Neural cell (in vitro differentiated cells): ENCODE measurements at regions not wholly inside any gene's neighbourhood (a gene's known extent, or its start where the extent isn't known, plus 50 kb on each side); places are given as distances from the start of the nearest gene placed in this dataset.

ENCODE experiments used
- H2AFZ ChIP-seq: fragments of 200-600, 300-800 bp; sonication (generic), shearing (Covaris generic); 2 replicates; pipeline ENCODE4 v1.6.0; 2014; ENCODE audit warnings: low read depth, mild to moderate bottlenecking, antibody characterized with exemption, low read length, moderate library complexity
- H3F3A ChIP-seq: fragments of 200-600 bp; shearing (Covaris generic); 2 replicates; pipeline ENCODE4 v1.6.1; 2016; ENCODE audit warnings: mild to moderate bottlenecking, moderate library complexity, mixed read lengths, antibody characterized with exemption, low read length; ENCODE audit not compliant: insufficient read depth, poor library complexity, severe bottlenecking
- H3K27ac ChIP-seq: fragments of 200-600, 300-800 bp; sonication (generic), shearing (Covaris generic); 2 replicates; pipeline ENCODE4 v1.5.1; 2014; ENCODE audit warnings: mild to moderate bottlenecking, low read length, moderate library complexity
- H3K27me3 ChIP-seq: fragments of 300-800, 200-600 bp; sonication (generic), shearing (Covaris generic); 2 replicates; pipeline ENCODE4 v1.6.0; 2014; ENCODE audit warnings: mild to moderate bottlenecking, low read depth, low read length, moderate library complexity; ENCODE audit not compliant: insufficient read depth
- H3K36me3 ChIP-seq: fragments of 300-800, 200-600 bp; sonication (generic), shearing (Covaris generic); 2 replicates; pipeline ENCODE4 v1.5.1; 2014; ENCODE audit warnings: mild to moderate bottlenecking, antibody characterized with exemption, low read length, moderate library complexity; ENCODE audit not compliant: insufficient read depth
- H3K4me2 ChIP-seq: fragments of 300-800, 200-600 bp; sonication (generic), shearing (Covaris generic); 2 replicates; pipeline ENCODE4 v1.6.0; 2014; ENCODE audit warnings: mild to moderate bottlenecking, low read length
- H3K4me3 ChIP-seq: fragments of 300-800, 200-600 bp; sonication (generic), shearing (Covaris generic); 2 replicates; pipeline ENCODE4 v1.5.1; 2014; ENCODE audit warnings: mild to moderate bottlenecking, low read length, moderate library complexity
- H3K79me2 ChIP-seq: fragments of 200-600 bp; shearing (Covaris generic); replicated peaks from 2 replicates; pipeline ENCODE4 v1.6.0; 2014; ENCODE audit warnings: mild to moderate bottlenecking, low read length, moderate library complexity; ENCODE audit not compliant: insufficient read depth
- H3K9ac ChIP-seq: fragments of 300-800, 200-600 bp; sonication (generic), shearing (Covaris generic); 2 replicates; pipeline ENCODE4 v1.6.1; 2016; ENCODE audit warnings: mild to moderate bottlenecking, low read length, mixed read lengths
- H3K9me2 ChIP-seq: fragments of 200-600 bp; shearing (Covaris generic); 2 replicates; pipeline ENCODE4 v1.6.1; 2016; ENCODE audit warnings: mild to moderate bottlenecking, low read length, mixed read lengths; ENCODE audit not compliant: insufficient read depth
- H3K9me3 ChIP-seq: fragments of 200-600, 300-800 bp; sonication (generic), shearing (Covaris generic); 2 replicates; pipeline ENCODE4 v1.6.1; 2016; ENCODE audit warnings: mild to moderate bottlenecking, mixed run types, low read length, moderate library complexity, mixed read lengths
- H4K20me1 ChIP-seq: fragments of 200-600 bp; shearing (Covaris generic); 2 replicates; pipeline ENCODE4 v1.6.1; 2016; ENCODE audit warnings: mild to moderate bottlenecking, mixed run types; ENCODE audit not compliant: insufficient read depth
- CTCF ChIP-seq: fragments of 450-650 bp; IDR thresholded peaks from 2 replicates; pipeline ENCODE4 v1.5.1; 2014; ENCODE audit warnings: antibody characterized with exemption, mild to moderate bottlenecking, moderate library complexity; ENCODE audit not compliant: poor library complexity, severe bottlenecking
- EP300 ChIP-seq: fragments of 450-650 bp; conservative IDR thresholded peaks from 2 replicates; pipeline ENCODE4 v1.6.1; 2014; ENCODE audit warnings: antibody characterized with exemption, mild to moderate bottlenecking, moderate library complexity; ENCODE audit not compliant: poor library complexity, severe bottlenecking
- EZH2 ChIP-seq: fragments of 200-600, 300-800 bp; shearing (Covaris generic), sonication (generic); IDR thresholded peaks from 2 replicates; pipeline ENCODE4 v1.6.1; 2014; ENCODE audit warnings: antibody characterized with exemption, low read length, borderline replicate concordance, mild to moderate bottlenecking; ENCODE audit not compliant: insufficient read depth, poor library complexity, severe bottlenecking
- MXI1 ChIP-seq: fragments of 450-650 bp; conservative IDR thresholded peaks from 2 replicates; pipeline ENCODE4 v1.6.1; 2014; ENCODE audit warnings: antibody characterized with exemption, mild to moderate bottlenecking; ENCODE audit not compliant: poor library complexity, severe bottlenecking
- POLR2AphosphoS5 ChIP-seq: IDR thresholded peaks from 2 replicates; pipeline ENCODE4 v1.6.1; 2012
- RAD21 ChIP-seq: fragments of 450-650 bp; conservative IDR thresholded peaks from 2 replicates; pipeline ENCODE4 v1.6.1; 2014; ENCODE audit warnings: antibody characterized with exemption, mild to moderate bottlenecking, moderate library complexity
- REST ChIP-seq: IDR thresholded peaks from 2 replicates; pipeline ENCODE4 v1.6.1; 2012; ENCODE audit warnings: borderline replicate concordance
- SMC3 ChIP-seq: fragments of 450-650 bp; conservative IDR thresholded peaks from 2 replicates; pipeline ENCODE4 v1.6.1; 2014; ENCODE audit warnings: antibody characterized with exemption, mild to moderate bottlenecking, moderate library complexity; ENCODE audit not compliant: poor library complexity
- TAF1 ChIP-seq: IDR thresholded peaks from 2 replicates; pipeline ENCODE4 v1.6.1; 2012; ENCODE audit warnings: low read depth

- Histone ChIP-seq H2AFZ (no peak overlapping the region), H3K27ac (no peak overlapping the region), H3K9ac (no peak overlapping the region), H3K36me3 (no peaks in the 10 kb centered on the region), H3F3A (no peaks in the 10 kb centered on the region), H3K79me2 (no peaks in the 10 kb centered on the region), H3K4me3 (no peak overlapping the region), H3K27me3 (no peaks in the 10 kb centered on the region), H4K20me1 (no peaks in the 10 kb centered on the region), H3K9me3 (no peaks in the 10 kb centered on the region), H3K4me2 (no peak overlapping the region), H3K9me2 (no peaks in the 10 kb centered on the region)
- TF ChIP-seq CTCF, result no peak
- no peak for TF ChIP-seq EP300
- no peak for TF ChIP-seq MXI1
- TF ChIP-seq POLR2AphosphoS5, result no peak
- no peak for TF ChIP-seq RAD21
- TF ChIP-seq EZH2, result no peak
- TF ChIP-seq TAF1, result no peak
- no peak for TF ChIP-seq SMC3
- no peak for TF ChIP-seq REST
Observed at GRCh38 chr6:9841886-9842725, 572.8 kb downstream of the TFAP2A start.

GRCh38 chr6:9834233-9834632 is 580.6 kb downstream of the TFAP2A start:
- TF ChIP-seq EZH2 (no peak), CTCF (no peak), RAD21 (no peak), POLR2AphosphoS5 (no peak), MXI1 (no peak), REST (no peak), EP300 (no peak), SMC3 (no peak), TAF1 (no peak)
- H3F3A ChIP-seq, result no peaks in the 10 kb centered on the region
- no peak overlapping the region for H3K4me3 ChIP-seq

More at GRCh38 chr6:9834233-9834632, 580.6 kb downstream of the TFAP2A start:
- no peaks in the 10 kb centered on the region for H3K9me2 ChIP-seq
- no peaks in the 10 kb centered on the region for H3K79me2 ChIP-seq
- no peak overlapping the region for H3K4me2 ChIP-seq
- H3K27ac ChIP-seq, result no peak overlapping the region
- H3K9me3 ChIP-seq, result no peaks in the 10 kb centered on the region
- H3K36me3 ChIP-seq, result no peaks in the 10 kb centered on the region
- H3K9ac ChIP-seq, result no peak overlapping the region
- no peaks in the 10 kb centered on the region for H3K27me3 ChIP-seq
- H2AFZ ChIP-seq, result no peak overlapping the region
- no peaks in the 10 kb centered on the region for H4K20me1 ChIP-seq
